ENCODE measurements at regions not wholly inside any gene's neighbourhood (a gene's known extent, or its start where the extent isn't known, plus 50 kb on each side); places are given as distances from the start of the nearest gene placed in this dataset.

GRCh38 chr3:31047673-31048072 lies 153.2 kb upstream of the GADL1 start:
- no peak for DNase-seq (ENCODE audit: extremely low spot score)
- no peak for TF ChIP-seq CTCF (IDR thresholded peaks at IDR 0.05; ENCODE audit: control extremely low read depth, extremely low read depth, low read depth, missing control alignments)
- ChIA-PET POLR2A (no interaction called here), CTCF (no interaction called here)

GRCh38 chr3:31048143-31048542 lies 153.7 kb upstream of the GADL1 start:
- POLR2A ChIA-PET: no interaction called here
- DNase-seq (ENCODE audit: extremely low spot score): no peak
- CTCF ChIA-PET: no interaction called here
- TF ChIP-seq CTCF (IDR thresholded peaks at IDR 0.05; ENCODE audit: control extremely low read depth, extremely low read depth, low read depth, missing control alignments): no peak

- TF ChIP-seq CTCF (IDR thresholded peaks at IDR 0.05; ENCODE audit: control extremely low read depth, extremely low read depth, low read depth, missing control alignments): no peak
- DNase-seq (ENCODE audit: extremely low spot score): no peak
- CTCF ChIA-PET: no interaction called here
- POLR2A ChIA-PET: no interaction called here
Observed at GRCh38 chr3:31050296-31050695, 155.8 kb upstream of the GADL1 start.

GRCh38 chr3:31051226-31051625 lies 156.8 kb upstream of the GADL1 start:
- no peak for TF ChIP-seq CTCF (IDR thresholded peaks at IDR 0.05; ENCODE audit: control extremely low read depth, extremely low read depth, low read depth, missing control alignments)
- no peak for DNase-seq (ENCODE audit: extremely low spot score)
- ChIA-PET POLR2A (no interaction called here), CTCF (interaction anchor here (1.4 kb wide), 1 partner anchor 15 kb away, joined by 3 read pairs; no protein-coding TSS in a partner anchor)

- CTCF ChIA-PET: no interaction called here
- no peak for DNase-seq (ENCODE audit: extremely low spot score)
- POLR2A ChIA-PET: no interaction called here
- TF ChIP-seq CTCF (IDR thresholded peaks at IDR 0.05; ENCODE audit: control extremely low read depth, extremely low read depth, low read depth, missing control alignments): no peak
Observed at GRCh38 chr3:31053299-31053698, 158.8 kb upstream of the GADL1 start.

GRCh38 chr3:31054032-31054431 lies 159.6 kb upstream of the GADL1 start:
- no peak for TF ChIP-seq CTCF (IDR thresholded peaks at IDR 0.05; ENCODE audit: control extremely low read depth, extremely low read depth, low read depth, missing control alignments)
- no peak for DNase-seq (ENCODE audit: extremely low spot score)
- ChIA-PET CTCF (interaction anchor here (1.3 kb wide), 1 partner anchor 15 kb away, joined by 4 read pairs; no protein-coding TSS in a partner anchor), POLR2A (no interaction called here)

GRCh38 chr3:31055757-31056156 lies 161.3 kb upstream of the GADL1 start:
- CTCF ChIA-PET: no interaction called here
- TF ChIP-seq CTCF (IDR thresholded peaks at IDR 0.05; ENCODE audit: control extremely low read depth, extremely low read depth, low read depth, missing control alignments): no peak
- POLR2A ChIA-PET: no interaction called here
- DNase-seq (ENCODE audit: extremely low spot score): no peak
